GM19468 (cell line): ENCODE measurements at regions not wholly inside any gene's neighbourhood (a gene's known extent, or its start where the extent isn't known, plus 50 kb on each side); places are given as distances from the start of the nearest gene placed in this dataset.

Experiments
- ATAC-seq: cut with Tn5 transposase; IDR thresholded peaks from one replicate; pipeline ENCODE4 v1.9.1; 2021; ENCODE audit warnings: mild to moderate bottlenecking, moderate library complexity, moderate number of reproducible peaks; ENCODE audit not compliant: unreplicated experiment; ENCODE audit errors: extremely low read depth

DNA sequence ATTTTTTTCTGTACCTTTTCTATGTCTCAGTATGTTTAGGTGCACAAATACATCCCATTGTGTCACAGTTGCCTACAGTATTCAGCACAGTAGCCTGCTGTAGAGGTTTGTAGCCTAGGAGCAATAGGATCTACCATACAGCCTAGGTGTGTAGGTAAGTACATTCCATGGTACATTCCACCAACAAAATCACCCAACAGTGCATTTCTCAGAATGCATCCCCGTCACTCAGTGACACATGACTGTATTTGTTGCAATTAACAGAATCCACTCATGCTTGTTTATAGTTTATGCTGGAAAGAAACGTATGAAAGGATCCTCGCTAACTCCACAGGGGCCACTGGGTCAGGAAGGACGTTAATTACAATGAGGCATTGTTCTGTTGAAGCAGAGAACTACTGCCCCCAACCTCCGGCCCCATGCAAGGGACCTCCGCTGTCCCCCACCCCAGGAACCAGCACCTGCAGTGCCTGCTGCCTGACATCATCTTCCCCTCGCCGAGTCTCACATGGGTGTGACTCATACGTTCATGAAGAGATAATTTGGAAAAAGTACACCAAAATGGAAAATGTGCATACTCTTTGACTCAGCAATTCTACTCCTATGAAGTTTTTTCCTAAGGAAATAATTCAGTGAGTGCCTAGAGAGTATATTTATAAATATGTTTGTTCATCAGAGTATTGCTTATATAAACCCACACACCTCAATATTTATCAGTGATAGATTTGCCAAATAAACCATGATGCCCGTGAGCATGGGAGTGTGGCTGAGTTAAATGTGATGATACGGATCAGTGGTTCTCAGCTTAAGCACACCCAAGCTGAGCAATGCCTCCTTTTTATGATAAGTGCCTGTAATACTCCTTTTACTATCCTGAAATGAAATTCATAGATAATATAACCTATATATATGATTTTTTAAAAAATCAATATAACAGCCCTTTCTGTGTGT lies 156.4 kb upstream of the ECI2 start:
- no peak for ATAC-seq

- ATAC-seq = no peak
Observed at GRCh38 chr6:4289770-4290320, 154.5 kb upstream of the ECI2 start.

GRCh38 chr6:4287811-4288244 lies 152.5 kb upstream of the ECI2 start:
- ATAC-seq = no peak

DNA sequence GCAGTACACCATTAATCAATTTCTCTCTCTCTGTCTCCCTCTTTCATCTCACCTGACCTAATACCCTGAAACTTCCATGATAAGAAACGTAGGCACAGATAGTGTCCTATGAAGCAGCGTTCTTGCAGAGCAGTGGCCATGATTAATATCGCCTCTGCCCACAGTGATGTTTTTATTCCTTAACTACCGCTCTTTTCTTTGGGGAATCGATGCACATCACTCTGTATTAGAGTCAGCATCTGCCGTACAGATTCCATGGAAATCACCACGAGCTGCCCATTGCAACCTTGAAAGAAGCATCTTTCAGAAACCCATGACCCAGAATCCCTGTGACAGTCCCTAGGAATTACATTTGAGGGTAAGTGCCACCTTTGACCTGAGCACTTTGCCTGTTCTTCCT lies 152.0 kb upstream of the ECI2 start:
- no peak for ATAC-seq

GRCh38 chr6:4282926-4283325 lies 147.6 kb upstream of the ECI2 start:
- ATAC-seq = no peak

DNA sequence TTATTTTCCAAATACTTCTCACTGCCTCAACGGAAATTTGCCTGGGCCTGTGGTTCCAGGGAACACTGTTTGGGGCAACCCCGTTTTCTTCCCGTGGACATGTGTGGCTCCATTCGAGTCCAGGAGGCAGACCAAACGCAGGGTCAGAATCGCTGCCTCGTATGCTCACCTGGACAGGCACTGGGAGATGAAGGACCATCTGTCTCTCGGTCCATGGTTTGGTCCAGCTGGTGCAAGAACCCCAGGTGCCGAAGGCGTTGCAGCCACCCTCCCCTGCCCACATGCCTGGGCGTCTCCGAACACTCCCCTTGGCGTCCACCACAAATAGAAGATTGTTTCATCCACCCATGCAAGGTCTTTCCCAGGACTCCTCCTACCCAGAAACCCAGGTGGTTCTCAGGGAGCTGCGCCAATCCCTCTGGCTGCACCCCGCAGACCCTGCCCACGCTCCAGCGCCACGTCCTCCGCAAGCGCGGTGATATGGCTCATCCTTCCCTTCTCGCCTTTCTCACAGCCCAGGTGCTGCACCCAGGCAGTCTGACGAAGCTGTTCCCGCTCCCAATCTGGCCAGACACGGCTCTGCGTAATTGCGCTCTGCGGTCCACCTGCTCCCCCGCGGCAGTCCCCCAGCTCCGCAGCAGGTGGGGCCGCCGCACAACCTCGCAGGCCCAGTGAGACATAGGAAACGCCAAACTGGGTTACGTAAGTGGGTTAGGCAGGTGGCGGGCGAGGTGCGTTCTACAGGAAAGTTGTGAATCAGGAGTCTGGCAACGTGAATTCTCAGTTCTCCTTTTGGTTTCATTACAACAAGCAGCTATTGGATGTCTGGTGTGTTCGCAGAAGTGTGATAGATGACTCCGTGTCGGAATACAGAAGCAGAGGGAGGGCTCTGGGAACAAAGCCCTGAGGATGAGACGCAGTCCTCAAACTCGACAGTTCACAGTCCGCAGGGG lies 146.2 kb upstream of the ECI2 start:
- ATAC-seq = peak; percentile 48

GRCh38 chr6:4280707-4281106 lies 145.3 kb upstream of the ECI2 start:
- ATAC-seq = no peak

DNA sequence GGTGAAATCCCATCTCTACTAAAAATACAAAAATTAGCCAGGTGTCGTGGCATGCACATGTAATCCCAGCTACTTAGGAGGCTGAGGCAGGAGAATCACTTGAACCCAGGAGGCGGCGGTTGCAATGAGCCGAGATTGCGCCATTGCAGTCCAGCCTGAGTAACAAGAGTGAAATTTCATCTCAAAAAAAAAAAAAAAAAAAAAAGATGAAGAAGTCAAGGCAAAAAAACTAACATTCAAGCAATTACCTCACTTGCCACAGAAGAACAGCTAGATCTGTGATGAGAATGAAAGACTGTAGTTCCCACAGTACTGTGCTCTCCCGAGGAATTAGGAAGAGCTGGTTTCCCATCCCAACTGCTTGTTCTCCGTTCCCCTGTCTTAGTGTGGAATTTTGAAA lies 144.7 kb upstream of the ECI2 start:
- no peak for ATAC-seq

GRCh38 chr6:4274382-4275082 lies 139.2 kb upstream of the ECI2 start:
- ATAC-seq = no peak

DNA sequence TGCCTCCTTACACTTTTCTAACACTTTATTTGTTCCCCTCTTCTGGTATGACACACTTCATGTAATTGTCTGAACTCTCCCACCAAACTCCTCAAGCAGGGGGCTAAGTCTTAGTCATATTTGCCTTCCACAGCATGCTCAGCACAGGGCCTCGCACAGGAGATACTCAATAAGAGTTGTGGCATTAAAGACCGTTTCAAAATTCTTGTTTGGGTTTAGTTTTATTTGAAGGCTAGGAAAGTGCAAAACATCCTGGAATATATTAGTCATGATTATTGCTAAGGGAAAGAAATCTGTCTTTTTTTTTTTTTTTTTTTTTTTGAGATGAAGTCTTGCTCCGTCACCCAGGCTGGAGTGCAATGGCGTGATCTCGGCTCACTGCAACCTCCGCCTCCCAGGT lies 137.6 kb upstream of the ECI2 start:
- ATAC-seq = no peak

DNA sequence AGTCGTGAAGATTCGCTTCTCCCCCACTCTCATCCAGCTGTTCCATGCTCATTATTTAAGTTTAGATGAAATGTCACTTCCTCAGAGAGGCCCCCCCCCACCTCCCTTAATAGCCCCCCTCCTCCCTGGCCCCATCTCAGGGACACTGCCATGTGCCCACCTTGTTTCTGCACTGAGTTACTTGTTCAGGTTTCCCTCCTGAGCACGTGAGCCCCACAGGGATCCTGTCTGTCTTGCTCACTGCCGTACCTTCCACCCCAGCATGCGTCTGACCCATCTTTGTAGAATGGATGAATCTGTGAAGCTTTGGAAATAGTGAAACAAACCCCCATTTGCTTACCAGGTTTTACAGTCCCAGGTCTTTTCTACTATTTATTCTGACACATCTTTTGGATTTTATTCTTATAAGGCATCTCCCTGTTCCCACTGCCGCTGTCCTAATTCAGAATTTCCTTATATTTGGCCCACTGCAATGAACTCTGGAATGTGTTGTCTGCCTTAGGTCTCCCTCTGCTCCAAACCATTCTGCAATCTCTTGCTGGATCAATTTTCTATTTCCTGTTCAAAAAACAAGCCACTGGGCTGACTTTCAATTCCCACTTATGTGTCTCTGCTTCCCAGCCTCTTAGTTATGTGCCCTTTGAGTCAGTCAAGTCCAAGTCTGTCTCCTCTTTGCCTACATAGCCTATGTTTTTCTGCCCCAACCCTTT lies 136.5 kb upstream of the ECI2 start:
- no peak for ATAC-seq

GRCh38 chr6:4270776-4271175 lies 135.4 kb upstream of the ECI2 start:
- no peak for ATAC-seq

GRCh38 chr6:4270001-4270400 lies 134.6 kb upstream of the ECI2 start:
- no peak for ATAC-seq

DNA sequence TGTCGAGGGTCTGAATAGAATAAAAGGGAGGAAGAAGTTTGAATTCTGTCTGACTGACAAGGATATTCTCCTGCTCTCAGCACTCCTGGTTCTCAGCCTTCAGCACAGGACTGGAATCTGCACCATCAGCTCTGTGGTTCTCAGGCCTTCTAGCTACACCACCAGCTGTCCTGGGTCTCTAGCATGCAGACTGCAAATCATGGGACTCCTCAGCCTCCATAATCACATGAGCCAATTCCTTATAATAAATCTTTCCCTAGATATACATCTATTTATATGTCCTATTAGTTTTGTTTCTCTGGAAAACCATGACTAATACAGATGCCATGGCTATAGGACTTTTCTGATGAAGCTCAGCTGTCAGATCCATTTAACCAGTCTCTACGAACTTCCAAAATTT lies 132.8 kb upstream of the ECI2 start:
- no peak for ATAC-seq

GRCh38 chr6:4265740-4266139 lies 130.4 kb upstream of the ECI2 start:
- no peak for ATAC-seq

- ATAC-seq = no peak
Observed at GRCh38 chr6:4264601-4265000, 129.2 kb upstream of the ECI2 start.

DNA sequence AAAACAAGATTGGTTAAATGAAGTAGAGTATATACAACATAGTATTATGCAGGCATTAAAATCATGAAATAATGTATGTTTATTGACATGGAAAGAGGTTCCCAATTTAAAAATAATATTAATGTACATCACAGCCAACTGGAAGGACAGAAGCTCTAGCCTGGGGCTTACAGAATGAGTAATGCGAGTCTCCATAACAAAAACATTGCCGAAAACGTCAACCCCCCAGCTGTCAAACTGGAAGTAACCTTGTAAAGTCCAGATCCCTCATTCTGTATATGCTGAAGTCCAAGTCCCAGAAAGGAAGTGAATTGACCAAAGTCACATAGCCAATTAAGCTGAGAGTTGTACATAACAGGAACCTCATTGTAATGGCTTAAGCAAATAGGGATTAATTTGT lies 128.7 kb upstream of the ECI2 start:
- no peak for ATAC-seq

GRCh38 chr6:4262526-4262925 lies 127.2 kb upstream of the ECI2 start:
- no peak for ATAC-seq

DNA sequence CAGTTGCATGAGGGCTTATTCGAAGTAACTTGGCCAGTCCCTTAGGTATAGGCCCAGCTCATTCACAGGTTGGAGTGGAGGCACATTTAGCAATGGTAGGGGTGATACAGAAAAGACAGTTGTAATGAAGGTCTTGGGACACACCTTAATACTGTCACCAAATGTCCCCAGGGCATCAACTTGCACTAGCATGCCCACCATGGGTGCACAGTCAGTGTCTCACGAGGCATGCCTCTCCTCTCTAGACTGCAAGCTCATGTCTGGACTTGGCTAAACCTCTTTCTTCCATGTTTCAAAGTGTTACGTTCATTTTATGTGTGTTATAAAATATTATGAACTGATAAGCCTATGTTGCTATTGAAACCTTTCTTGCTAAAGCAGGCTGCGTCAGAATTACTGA lies 124.0 kb upstream of the ECI2 start:
- no peak for ATAC-seq

DNA sequence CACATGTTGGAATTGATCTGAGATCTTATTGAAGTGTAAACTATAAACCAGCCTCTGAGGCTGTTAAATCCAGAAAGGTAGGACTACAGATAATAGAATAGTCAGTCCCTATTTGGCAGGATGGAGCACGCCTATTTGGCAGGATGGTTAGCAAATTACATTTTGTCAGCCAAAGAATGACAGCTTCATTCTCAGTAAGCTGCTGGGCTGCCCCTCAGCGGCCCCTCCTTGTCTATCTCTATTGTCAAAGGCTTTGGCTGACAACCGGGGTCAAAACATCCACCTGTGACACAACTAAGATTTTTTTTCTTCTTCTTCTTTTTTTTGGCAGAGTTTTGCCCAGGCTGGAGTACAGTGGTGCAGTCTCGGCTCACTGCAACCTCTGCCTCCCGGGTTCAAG lies 123.4 kb upstream of the ECI2 start:
- ATAC-seq = no peak
